HepG2 (cell line): ENCODE measurements at regions not wholly inside any gene's neighbourhood (a gene's known extent, or its start where the extent isn't known, plus 50 kb on each side); places are given as distances from the start of the nearest gene placed in this dataset.

ENCODE experiments used
- ATAC-seq: fragments of 200-7000 bp; cut with Tn5 transposase; 3 replicates; pipeline ENCODE4 v1.9.1; 2020; ENCODE audit warnings: mild to moderate bottlenecking, moderate library complexity
- BruUV-seq: library from RNA; stranded (reverse); fragments of 400-500 nt; replicated peaks from 2 replicates; lab custom pipeline; 2021; lab: Mats Ljungman, UMichigan
- CTCF ChIA-PET: fragments of 300-600 bp; formaldehyde crosslinking; extraction: SDS; loops from one replicate; lab custom pipeline; 2021; ENCODE audit warnings: low total read pairs, inconsistent platforms, low intra/inter-chr PET ratio; lab: Yijun Ruan, JAX
- POLR2A ChIA-PET: fragments of 350-600 bp; sonication (Branson Sonifier 250); formaldehyde crosslinking; loops from one replicate; lab custom pipeline; 2020; ENCODE audit warnings: antibody characterized with exemption, inconsistent platforms; lab: Yijun Ruan, JAX
- DNase-seq: peaks from one replicate; pipeline ENCODE4 v3.0.0-alpha.2; 2015; ENCODE audit warnings: low spot score
- FAIRE-seq: peaks from 3 replicates; lab custom pipeline; 2011; peaks lifted over from hg19 to GRCh38; lab: Jason Lieb, UNC
- H2AFZ ChIP-seq: one replicate; pipeline ENCODE4 v1.6.1; 2011; ENCODE audit warnings: low read length, inconsistent platforms
- H3K27ac ChIP-seq: fragments of 300-600 bp; 3 replicates; pipeline ENCODE4 v1.8.0; 2011; ENCODE audit warnings: mixed run types, mild to moderate bottlenecking, mixed read lengths, low read length, inconsistent platforms; ENCODE audit not compliant: insufficient read depth; ENCODE audit errors: extremely low read length
- H3K27me3 ChIP-seq, 2 experiments: fragments of 200-600 bp in 1 of 2; 2 replicates in 1 of 2; 3 replicates in 1 of 2; pipeline versions ENCODE4 v1.6.0 to v1.8.0; 2011; ENCODE audit warnings: low read length in 2 of 2, mild to moderate bottlenecking in 2 of 2, moderate library complexity in 2 of 2, inconsistent platforms in 1 of 2; ENCODE audit not compliant: insufficient read depth in 2 of 2, control insufficient read depth in 1 of 2
- H3K36me3 ChIP-seq, 2 experiments: fragments of 200-600 bp in 1 of 2; replicated peaks in 1 of 2; 2 replicates in 1 of 2; 3 replicates in 1 of 2; pipeline versions ENCODE4 v1.5.1 to v1.8.0; 2011; ENCODE audit warnings: low read length in 2 of 2, inconsistent platforms in 1 of 2; ENCODE audit not compliant: insufficient read depth in 2 of 2, control insufficient read depth in 1 of 2
- H3K4me1 ChIP-seq: 2 replicates; pipeline ENCODE4 v1.5.1; 2012; ENCODE audit warnings: low read length, inconsistent platforms; ENCODE audit not compliant: insufficient read depth
- H3K4me2 ChIP-seq: 2 replicates; pipeline ENCODE4 v1.6.0; 2011; ENCODE audit warnings: low read depth, low read length, inconsistent platforms
- H3K4me3 ChIP-seq, 3 experiments: fragments of 200-600 bp in 1 of 3; sonication (generic), shearing (Covaris generic) in 1 of 3; replicated peaks in 1 of 3; 2 replicates each; pipeline ENCODE4 v1.5.1; 2011 to 2016; ENCODE audit warnings: low read length in 3 of 3, inconsistent platforms in 2 of 3, low read depth in 2 of 3, mild to moderate bottlenecking in 2 of 3, control low read depth in 1 of 3, mixed read lengths in 1 of 3; ENCODE audit not compliant: insufficient read depth in 1 of 3
- H3K79me2 ChIP-seq: one replicate; pipeline ENCODE4 v1.6.1; 2011; ENCODE audit warnings: low read length, inconsistent platforms; ENCODE audit not compliant: insufficient read depth
- H3K9ac ChIP-seq: 2 replicates; pipeline ENCODE4 v1.6.0; 2011; ENCODE audit warnings: mild to moderate bottlenecking, low read depth, low read length, inconsistent platforms; ENCODE audit not compliant: insufficient read depth
- H3K9me3 ChIP-seq: 2 replicates; pipeline ENCODE4 v1.5.1; 2012; ENCODE audit warnings: mild to moderate bottlenecking, low read length
- H4K20me1 ChIP-seq: 2 replicates; pipeline ENCODE4 v1.6.0; 2011; ENCODE audit warnings: inconsistent platforms, mild to moderate bottlenecking, low read length, moderate library complexity; ENCODE audit not compliant: insufficient read depth
- DR1 ChIP-seq: sonication (generic); formaldehyde crosslinking; IDR thresholded peaks from 2 replicates; pipeline ENCODE4 v1.8.0; 2021; ENCODE audit warnings: mild to moderate bottlenecking, missing genetic modification reagents, inconsistent platforms
- ESRRA ChIP-seq: sonication (generic); formaldehyde crosslinking; IDR thresholded peaks from 2 replicates; pipeline ENCODE4 v1.5.1; 2020; ENCODE audit warnings: mild to moderate bottlenecking, low read depth, missing genetic modification reagents
- KDM2A ChIP-seq: sonication (generic); formaldehyde crosslinking; IDR thresholded peaks from 2 replicates; pipeline ENCODE4 v1.4.0; 2020; ENCODE audit warnings: low read depth, missing genetic modification reagents, borderline replicate concordance
- KDM5A ChIP-seq: fragments of 200-600 bp; sonication (generic); IDR thresholded peaks from 2 replicates; pipeline ENCODE4 v1.7.0; 2018; ENCODE audit warnings: antibody characterized with exemption, mild to moderate bottlenecking, low read length, borderline replicate concordance
- NAIF1 ChIP-seq: sonication (generic); formaldehyde crosslinking; IDR thresholded peaks from 2 replicates; pipeline ENCODE4 v1.5.0; 2020; ENCODE audit warnings: mild to moderate bottlenecking, missing genetic modification reagents, borderline replicate concordance
- NFKB2 ChIP-seq: sonication (generic); formaldehyde crosslinking; IDR thresholded peaks from 2 replicates; pipeline ENCODE4 v1.4.0; 2020; ENCODE audit warnings: missing genetic modification reagents, borderline replicate concordance
- TCF7L2 ChIP-seq: IDR thresholded peaks from 2 replicates; pipeline ENCODE4 v1.6.1; 2011; ENCODE audit warnings: mild to moderate bottlenecking, low read depth, low read length, moderate library complexity
- ZC3H13 ChIP-seq: sonication (generic); formaldehyde crosslinking; IDR thresholded peaks from 2 replicates; pipeline ENCODE4 v1.8.1; 2023; ENCODE audit warnings: mild to moderate bottlenecking, missing genetic modification reagents, moderate library complexity
- ZNF619 ChIP-seq: sonication (generic); formaldehyde crosslinking; IDR thresholded peaks from 2 replicates; pipeline ENCODE4 v1.4.0; 2020; ENCODE audit warnings: mild to moderate bottlenecking, missing genetic modification reagents
- WGBS: methylation state at CpG from one replicate; pipeline ENCODE4 v1.1.6; 2017; ENCODE audit warnings: low lambda C conversion rate; 5-methylcytosine and 5-hydroxymethylcytosine counted together
- in situ Hi-C: cut with HindIII; loops from 2 replicates; pipeline ENCODE4 v1.10.0; 2017; ENCODE audit warnings: low pct_unique_long_range_greater_than_20kb; ENCODE audit not compliant: extremely low pct_ligation_motif_present
- intact Hi-C: fragments of 100-400 bp; cut with micrococcal nuclease; formaldehyde crosslinking; loops from one replicate; pipeline ENCODE4 v1.10.0; 2022; ENCODE audit not compliant: unreplicated experiment
- TF ChIP-seq, protein P1 (sequence below): sonication (generic); formaldehyde crosslinking; IDR thresholded peaks from 2 replicates; pipeline ENCODE4 v1.8.1; 2023; ENCODE audit warnings: mild to moderate bottlenecking, missing genetic modification reagents
- TF ChIP-seq, protein P2 (sequence below): sonication (generic); formaldehyde crosslinking; IDR thresholded peaks from 2 replicates; pipeline ENCODE4 v1.5.0; 2020; ENCODE audit warnings: mild to moderate bottlenecking, missing genetic modification reagents
- TF ChIP-seq, protein P3 (sequence below): IDR thresholded peaks from 2 replicates; pipeline ENCODE4 v1.6.1; 2012; ENCODE audit warnings: inconsistent platforms
- TF ChIP-seq, protein P4 (sequence below): sonication (generic); formaldehyde crosslinking; IDR thresholded peaks from 2 replicates; pipeline ENCODE4 v1.4.0; 2020; ENCODE audit warnings: missing genetic modification reagents
- TF ChIP-seq, protein P5 (sequence below): fragments of 450-650 bp; IDR thresholded peaks from 2 replicates; pipeline ENCODE4 v1.6.1; 2017
- TF ChIP-seq, protein P6 (sequence below): sonication (generic); formaldehyde crosslinking; conservative IDR thresholded peaks from 2 replicates; pipeline ENCODE4 v1.8.0; 2022; ENCODE audit warnings: missing genetic modification reagents

DNA sequence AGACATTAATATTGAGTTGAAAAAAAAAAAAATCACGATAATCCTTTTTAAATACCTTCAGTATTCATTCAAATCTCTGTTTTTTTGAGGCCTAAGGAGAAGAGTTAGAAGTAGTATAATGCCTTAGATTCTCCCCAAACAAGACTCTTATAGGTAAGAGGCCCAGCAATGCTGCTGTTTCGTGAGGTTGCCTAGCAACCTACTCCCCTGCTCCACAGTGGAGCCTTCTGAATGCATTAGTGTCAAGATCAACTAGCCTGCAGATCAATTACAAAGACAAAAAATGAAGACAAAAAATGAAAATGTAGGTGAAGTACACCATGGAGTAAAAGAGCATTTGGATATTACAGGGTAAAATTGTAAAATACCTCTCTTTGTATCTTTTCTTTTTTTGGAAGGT, 229.8 kb upstream of the LUZP2 start:
- intact Hi-C loops: no loop called here
- H3K27me3 ChIP-seq: no peaks in the 10 kb centered on the region; a peak in 1 of 5 replicates
- TF ChIP-seq, protein P1, sequence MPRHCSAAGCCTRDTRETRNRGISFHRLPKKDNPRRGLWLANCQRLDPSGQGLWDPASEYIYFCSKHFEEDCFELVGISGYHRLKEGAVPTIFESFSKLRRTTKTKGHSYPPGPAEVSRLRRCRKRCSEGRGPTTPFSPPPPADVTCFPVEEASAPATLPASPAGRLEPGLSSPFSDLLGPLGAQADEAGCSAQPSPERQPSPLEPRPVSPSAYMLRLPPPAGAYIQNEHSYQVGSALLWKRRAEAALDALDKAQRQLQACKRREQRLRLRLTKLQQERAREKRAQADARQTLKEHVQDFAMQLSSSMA: no peak
- TF ChIP-seq TCF7L2 (no peak), NFKB2 (no peak), KDM2A (CRISPR knock-in tag) (no peak), DR1 (CRISPR knock-in tag) (no peak), NAIF1 (CRISPR knock-in tag) (no peak), KDM5A (no peak), ZC3H13 (no peak), ESRRA (CRISPR knock-in tag) (no peak), ZNF619 (no peak)
- TF ChIP-seq, protein P2, sequence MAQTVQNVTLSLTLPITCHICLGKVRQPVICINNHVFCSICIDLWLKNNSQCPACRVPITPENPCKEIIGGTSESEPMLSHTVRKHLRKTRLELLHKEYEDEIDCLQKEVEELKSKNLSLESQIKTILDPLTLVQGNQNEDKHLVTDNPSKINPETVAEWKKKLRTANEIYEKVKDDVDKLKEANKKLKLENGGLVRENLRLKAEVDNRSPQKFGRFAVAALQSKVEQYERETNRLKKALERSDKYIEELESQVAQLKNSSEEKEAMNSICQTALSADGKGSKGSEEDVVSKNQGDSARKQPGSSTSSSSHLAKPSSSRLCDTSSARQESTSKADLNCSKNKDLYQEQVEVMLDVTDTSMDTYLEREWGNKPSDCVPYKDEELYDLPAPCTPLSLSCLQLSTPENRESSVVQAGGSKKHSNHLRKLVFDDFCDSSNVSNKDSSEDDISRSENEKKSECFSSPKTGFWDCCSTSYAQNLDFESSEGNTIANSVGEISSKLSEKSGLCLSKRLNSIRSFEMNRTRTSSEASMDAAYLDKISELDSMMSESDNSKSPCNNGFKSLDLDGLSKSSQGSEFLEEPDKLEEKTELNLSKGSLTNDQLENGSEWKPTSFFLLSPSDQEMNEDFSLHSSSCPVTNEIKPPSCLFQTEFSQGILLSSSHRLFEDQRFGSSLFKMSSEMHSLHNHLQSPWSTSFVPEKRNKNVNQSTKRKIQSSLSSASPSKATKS (CRISPR knock-in tag): no peak
- TF ChIP-seq, protein P3, sequence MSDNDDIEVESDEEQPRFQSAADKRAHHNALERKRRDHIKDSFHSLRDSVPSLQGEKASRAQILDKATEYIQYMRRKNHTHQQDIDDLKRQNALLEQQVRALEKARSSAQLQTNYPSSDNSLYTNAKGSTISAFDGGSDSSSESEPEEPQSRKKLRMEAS: no peak
- TF ChIP-seq, protein P4, sequence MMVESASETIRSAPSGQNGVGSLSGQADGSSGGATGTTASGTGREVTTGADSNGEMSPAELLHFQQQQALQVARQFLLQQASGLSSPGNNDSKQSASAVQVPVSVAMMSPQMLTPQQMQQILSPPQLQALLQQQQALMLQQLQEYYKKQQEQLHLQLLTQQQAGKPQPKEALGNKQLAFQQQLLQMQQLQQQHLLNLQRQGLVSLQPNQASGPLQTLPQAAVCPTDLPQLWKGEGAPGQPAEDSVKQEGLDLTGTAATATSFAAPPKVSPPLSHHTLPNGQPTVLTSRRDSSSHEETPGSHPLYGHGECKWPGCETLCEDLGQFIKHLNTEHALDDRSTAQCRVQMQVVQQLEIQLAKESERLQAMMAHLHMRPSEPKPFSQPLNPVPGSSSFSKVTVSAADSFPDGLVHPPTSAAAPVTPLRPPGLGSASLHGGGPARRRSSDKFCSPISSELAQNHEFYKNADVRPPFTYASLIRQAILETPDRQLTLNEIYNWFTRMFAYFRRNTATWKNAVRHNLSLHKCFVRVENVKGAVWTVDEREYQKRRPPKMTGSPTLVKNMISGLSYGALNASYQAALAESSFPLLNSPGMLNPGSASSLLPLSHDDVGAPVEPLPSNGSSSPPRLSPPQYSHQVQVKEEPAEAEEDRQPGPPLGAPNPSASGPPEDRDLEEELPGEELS (CRISPR knock-in tag): no peak
- TF ChIP-seq, protein P5, sequence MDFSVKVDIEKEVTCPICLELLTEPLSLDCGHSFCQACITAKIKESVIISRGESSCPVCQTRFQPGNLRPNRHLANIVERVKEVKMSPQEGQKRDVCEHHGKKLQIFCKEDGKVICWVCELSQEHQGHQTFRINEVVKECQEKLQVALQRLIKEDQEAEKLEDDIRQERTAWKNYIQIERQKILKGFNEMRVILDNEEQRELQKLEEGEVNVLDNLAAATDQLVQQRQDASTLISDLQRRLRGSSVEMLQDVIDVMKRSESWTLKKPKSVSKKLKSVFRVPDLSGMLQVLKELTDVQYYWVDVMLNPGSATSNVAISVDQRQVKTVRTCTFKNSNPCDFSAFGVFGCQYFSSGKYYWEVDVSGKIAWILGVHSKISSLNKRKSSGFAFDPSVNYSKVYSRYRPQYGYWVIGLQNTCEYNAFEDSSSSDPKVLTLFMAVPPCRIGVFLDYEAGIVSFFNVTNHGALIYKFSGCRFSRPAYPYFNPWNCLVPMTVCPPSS: no peak
- TF ChIP-seq, protein P6, sequence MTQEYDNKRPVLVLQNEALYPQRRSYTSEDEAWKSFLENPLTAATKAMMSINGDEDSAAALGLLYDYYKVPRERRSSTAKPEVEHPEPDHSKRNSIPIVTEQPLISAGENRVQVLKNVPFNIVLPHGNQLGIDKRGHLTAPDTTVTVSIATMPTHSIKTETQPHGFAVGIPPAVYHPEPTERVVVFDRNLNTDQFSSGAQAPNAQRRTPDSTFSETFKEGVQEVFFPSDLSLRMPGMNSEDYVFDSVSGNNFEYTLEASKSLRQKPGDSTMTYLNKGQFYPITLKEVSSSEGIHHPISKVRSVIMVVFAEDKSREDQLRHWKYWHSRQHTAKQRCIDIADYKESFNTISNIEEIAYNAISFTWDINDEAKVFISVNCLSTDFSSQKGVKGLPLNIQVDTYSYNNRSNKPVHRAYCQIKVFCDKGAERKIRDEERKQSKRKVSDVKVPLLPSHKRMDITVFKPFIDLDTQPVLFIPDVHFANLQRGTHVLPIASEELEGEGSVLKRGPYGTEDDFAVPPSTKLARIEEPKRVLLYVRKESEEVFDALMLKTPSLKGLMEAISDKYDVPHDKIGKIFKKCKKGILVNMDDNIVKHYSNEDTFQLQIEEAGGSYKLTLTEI: no peak
- H3K79me2 ChIP-seq: no peaks in the 10 kb centered on the region
- H3K9me3 ChIP-seq: no peaks in the 10 kb centered on the region
- H3K4me3 ChIP-seq: no peak overlapping the region
- 2% methylated on average over 2 of the region's 2 CpGs for WGBS
- FAIRE-seq (no peak), ATAC-seq (no peak), DNase-seq (no peak)
- ChIA-PET POLR2A (no interaction called here), CTCF (no interaction called here)
- no peaks in the 10 kb centered on the region for H3K36me3 ChIP-seq
- H3K27ac ChIP-seq: no peak overlapping the region
- H3K9ac ChIP-seq: no peak overlapping the region
- no TSS peak for BruUV-seq
- no peak overlapping the region for H3K4me2 ChIP-seq
- in situ Hi-C loops: no loop called here
- no peak overlapping the region for H2AFZ ChIP-seq
- no peaks in the 10 kb centered on the region for H3K4me1 ChIP-seq
- no peaks in the 10 kb centered on the region for H4K20me1 ChIP-seq
